T-helper 17 cell (primary cell): ENCODE measurements at regions not wholly inside any gene's neighbourhood (a gene's known extent, or its start where the extent isn't known, plus 50 kb on each side); places are given as distances from the start of the nearest gene placed in this dataset.

Experiments used
- ATAC-seq: fragments of 150-1000 bp; cut with Tn5 transposase; 2 replicates; pipeline ENCODE4 v1.10.0; 2021; ENCODE audit warnings: mild to moderate bottlenecking, moderate library complexity
- DNase-seq, 3 donors: peaks; one replicate each; pipeline versions ENCODE4 v3.0.0 to v3.0.0-alpha.2; 2020 to 2021
- H3K9me3 ChIP-seq: one replicate; pipeline ENCODE4 v1.7.0; 2013; ENCODE audit warnings: low read length, mild to moderate bottlenecking; ENCODE audit not compliant: control insufficient read depth, poor library complexity, severe bottlenecking
- H3K27ac Mint-ChIP-seq: one replicate; pipeline ENCODE4 v1.8.0; 2022; ENCODE audit warnings: mild to moderate bottlenecking, moderate library complexity, mixed read lengths
- H3K27me3 Mint-ChIP-seq: one replicate; pipeline ENCODE4 v1.8.0; 2022; ENCODE audit warnings: mixed read lengths
- H3K36me3 Mint-ChIP-seq: one replicate; pipeline ENCODE4 v1.8.0; 2022; ENCODE audit warnings: low read depth, mixed read lengths
- H3K4me1 Mint-ChIP-seq: one replicate; pipeline ENCODE4 v1.8.0; 2022; ENCODE audit warnings: mild to moderate bottlenecking, mixed read lengths
- H3K4me3 Mint-ChIP-seq: one replicate; pipeline ENCODE4 v1.8.0; 2022; ENCODE audit warnings: mild to moderate bottlenecking, moderate library complexity, mixed read lengths

- H3K36me3 Mint-ChIP-seq = no peaks in the 10 kb centered on the region
- ATAC-seq (no peak), DNase-seq (no peak)
- no peaks in the 10 kb centered on the region for H3K4me1 Mint-ChIP-seq
- no peak overlapping the region for H3K27ac Mint-ChIP-seq
- no peak overlapping the region for H3K4me3 Mint-ChIP-seq
- H3K27me3 Mint-ChIP-seq = peaks cover 16% of the 10 kb centered on the region
- H3K9me3 ChIP-seq = no peaks in the 10 kb centered on the region
These were observed 182.2 kb downstream of the RSL24D1 start for GRCh38 chr15:55014391-55015092.

GRCh38 chr15:55008421-55008820 is 188.3 kb downstream of the RSL24D1 start:
- no peak for ATAC-seq
- Mint-ChIP-seq H3K4me1 (no peaks in the 10 kb centered on the region), H3K4me3 (no peak overlapping the region), H3K27ac (no peak overlapping the region), H3K27me3 (no peaks in the 10 kb centered on the region), H3K36me3 (no peaks in the 10 kb centered on the region)
- no peak for DNase-seq
- no peaks in the 10 kb centered on the region for H3K9me3 ChIP-seq

- no peaks in the 10 kb centered on the region for H3K4me1 Mint-ChIP-seq
- ATAC-seq = no peak
- H3K27me3 Mint-ChIP-seq = no peaks in the 10 kb centered on the region
- no peak overlapping the region for H3K27ac Mint-ChIP-seq
- H3K9me3 ChIP-seq = no peaks in the 10 kb centered on the region
- no peaks in the 10 kb centered on the region for H3K36me3 Mint-ChIP-seq
- H3K4me3 Mint-ChIP-seq = no peak overlapping the region
- DNase-seq = no peak
These were observed 189.2 kb downstream of the RSL24D1 start for GRCh38 chr15:55007561-55007960.

GRCh38 chr15:55005679-55006078 is 191.1 kb downstream of the RSL24D1 start:
- H3K27me3 Mint-ChIP-seq = no peaks in the 10 kb centered on the region
- no peak overlapping the region for H3K4me3 Mint-ChIP-seq
- H3K9me3 ChIP-seq = no peaks in the 10 kb centered on the region
- H3K36me3 Mint-ChIP-seq = no peaks in the 10 kb centered on the region
- no peaks in the 10 kb centered on the region for H3K4me1 Mint-ChIP-seq
- ATAC-seq = no peak
- no peak for DNase-seq
- no peak overlapping the region for H3K27ac Mint-ChIP-seq

- no peaks in the 10 kb centered on the region for H3K9me3 ChIP-seq
- no peaks in the 10 kb centered on the region for H3K4me1 Mint-ChIP-seq
- no peaks in the 10 kb centered on the region for H3K36me3 Mint-ChIP-seq
- no peak for ATAC-seq
- no peak overlapping the region for H3K27ac Mint-ChIP-seq
- DNase-seq = no peak
- H3K27me3 Mint-ChIP-seq = no peaks in the 10 kb centered on the region
- no peak overlapping the region for H3K4me3 Mint-ChIP-seq
These were observed 192.5 kb downstream of the RSL24D1 start for GRCh38 chr15:55003965-55004873.

GRCh38 chr15:54998661-54999060 is 198.1 kb downstream of the RSL24D1 start:
- DNase-seq = no peak
- Mint-ChIP-seq H3K27me3 (no peaks in the 10 kb centered on the region), H3K4me3 (no peak overlapping the region), H3K4me1 (no peaks in the 10 kb centered on the region), H3K36me3 (no peaks in the 10 kb centered on the region), H3K27ac (no peak overlapping the region)
- H3K9me3 ChIP-seq = no peaks in the 10 kb centered on the region
- ATAC-seq = no peak

GRCh38 chr15:54990793-54991192 is 205.9 kb downstream of the RSL24D1 start:
- ATAC-seq = no peak
- Mint-ChIP-seq H3K36me3 (no peaks in the 10 kb centered on the region), H3K27me3 (peaks cover 15% of the 10 kb centered on the region), H3K27ac (no peak overlapping the region), H3K4me3 (no peak overlapping the region), H3K4me1 (no peaks in the 10 kb centered on the region)
- no peaks in the 10 kb centered on the region for H3K9me3 ChIP-seq
- no peak for DNase-seq

GRCh38 chr15:54987881-54988280 is 208.9 kb downstream of the RSL24D1 start:
- no peak for ATAC-seq
- Mint-ChIP-seq H3K4me1 (no peaks in the 10 kb centered on the region), H3K4me3 (no peak overlapping the region), H3K36me3 (no peaks in the 10 kb centered on the region), H3K27me3 (peaks cover 15% of the 10 kb centered on the region), H3K27ac (no peak overlapping the region)
- H3K9me3 ChIP-seq = no peaks in the 10 kb centered on the region
- no peak for DNase-seq

GRCh38 chr15:54979964-54980363 is 216.8 kb downstream of the RSL24D1 start:
- no peak overlapping the region for H3K27ac Mint-ChIP-seq
- no peaks in the 10 kb centered on the region for H3K9me3 ChIP-seq
- H3K36me3 Mint-ChIP-seq = no peaks in the 10 kb centered on the region
- no peak overlapping the region for H3K4me3 Mint-ChIP-seq
- H3K4me1 Mint-ChIP-seq = no peaks in the 10 kb centered on the region
- DNase-seq (no peak), ATAC-seq (no peak)
- H3K27me3 Mint-ChIP-seq = peaks cover 4% of the 10 kb centered on the region

GRCh38 chr15:54962637-54963036 is 234.1 kb downstream of the RSL24D1 start:
- H3K36me3 Mint-ChIP-seq = no peaks in the 10 kb centered on the region
- ATAC-seq (no peak), DNase-seq (no peak)
- peaks cover 4% of the 10 kb centered on the region for H3K27me3 Mint-ChIP-seq
- H3K27ac Mint-ChIP-seq = no peak overlapping the region
- no peak overlapping the region for H3K4me3 Mint-ChIP-seq
- no peaks in the 10 kb centered on the region for H3K4me1 Mint-ChIP-seq
- H3K9me3 ChIP-seq = no peaks in the 10 kb centered on the region

- no peaks in the 10 kb centered on the region for H3K9me3 ChIP-seq
- no peaks in the 10 kb centered on the region for H3K4me1 Mint-ChIP-seq
- no peak overlapping the region for H3K4me3 Mint-ChIP-seq
- no peaks in the 10 kb centered on the region for H3K36me3 Mint-ChIP-seq
- DNase-seq = no peak
- H3K27ac Mint-ChIP-seq = no peak overlapping the region
- peaks cover 4% of the 10 kb centered on the region for H3K27me3 Mint-ChIP-seq
- no peak for ATAC-seq
These were observed 236.5 kb downstream of the RSL24D1 start for GRCh38 chr15:54960266-54960665.

GRCh38 chr15:54941417-54941816 is 255.3 kb downstream of the RSL24D1 start:
- H3K27ac Mint-ChIP-seq = no peak overlapping the region
- DNase-seq = no peak
- no peaks in the 10 kb centered on the region for H3K4me1 Mint-ChIP-seq
- no peak overlapping the region for H3K4me3 Mint-ChIP-seq
- ATAC-seq = no peak
- peaks cover 13% of the 10 kb centered on the region for H3K27me3 Mint-ChIP-seq
- H3K9me3 ChIP-seq = no peaks in the 10 kb centered on the region
- no peaks in the 10 kb centered on the region for H3K36me3 Mint-ChIP-seq

GRCh38 chr15:54917312-54917711 is 279.4 kb downstream of the RSL24D1 start:
- H3K36me3 Mint-ChIP-seq = no peaks in the 10 kb centered on the region
- no peaks in the 10 kb centered on the region for H3K27me3 Mint-ChIP-seq
- H3K4me3 Mint-ChIP-seq = no peak overlapping the region
- H3K4me1 Mint-ChIP-seq = no peaks in the 10 kb centered on the region
- no peaks in the 10 kb centered on the region for H3K9me3 ChIP-seq
- DNase-seq (no peak), ATAC-seq (no peak)
- H3K27ac Mint-ChIP-seq = no peak overlapping the region

- ATAC-seq = no peak
- no peak overlapping the region for H3K27ac Mint-ChIP-seq
- DNase-seq = no peak
- H3K4me3 Mint-ChIP-seq = no peak overlapping the region
- no peaks in the 10 kb centered on the region for H3K9me3 ChIP-seq
- H3K4me1 Mint-ChIP-seq = no peaks in the 10 kb centered on the region
- H3K36me3 Mint-ChIP-seq = no peaks in the 10 kb centered on the region
- no peaks in the 10 kb centered on the region for H3K27me3 Mint-ChIP-seq
These were observed 281.4 kb downstream of the RSL24D1 start for GRCh38 chr15:54915380-54915779.
